AG04449 (cell line): ENCODE measurements at regions not wholly inside any gene's neighbourhood (a gene's known extent, or its start where the extent isn't known, plus 50 kb on each side); places are given as distances from the start of the nearest gene placed in this dataset.

Source experiments
- CTCF ChIA-PET: fragments of 350-600 bp; formaldehyde crosslinking; extraction: SDS; loops from one replicate; lab custom pipeline; 2021; ENCODE audit warnings: antibody characterized with exemption; lab: Yijun Ruan, JAX
- POLR2A ChIA-PET: fragments of 400-600, 350-600 bp; formaldehyde crosslinking; extraction: SDS; loops from one replicate; lab custom pipeline; 2020; ENCODE audit warnings: antibody characterized with exemption, inconsistent platforms; lab: Yijun Ruan, JAX
- DNase-seq: peaks from one replicate; pipeline ENCODE4 v3.0.0-alpha.2; 2010; ENCODE audit warnings: low read depth, low spot score
- H3K4me3 ChIP-seq: 2 replicates; pipeline ENCODE4 v1.5.1; 2011; ENCODE audit warnings: low read depth, mild to moderate bottlenecking, control low read depth, low read length
- CTCF ChIP-seq: IDR thresholded peaks from one replicate; pipeline ENCODE4 v1.5.1; 2011; ENCODE audit warnings: mild to moderate bottlenecking, moderate library complexity, low read length, control low read depth, inconsistent platforms; ENCODE audit not compliant: insufficient read depth; ENCODE audit errors: missing control alignments

GRCh38 chr12:115337693-115338543 is 653.9 kb upstream of the TBX3 start:
- no peak for DNase-seq
- no peak for TF ChIP-seq CTCF
- no peak overlapping the region for H3K4me3 ChIP-seq
- CTCF ChIA-PET = interaction anchor here (1.1 to 1.5 kb wide), 2 partner anchors 46 to 675 kb away, joined by 3 to 5 read pairs; no protein-coding TSS in a partner anchor
- POLR2A ChIA-PET = no interaction called here

- DNase-seq = no peak
- TF ChIP-seq CTCF = no peak
- ChIA-PET POLR2A (interaction anchor here (0.7 to 1.0 kb wide), 2 partner anchors 18 to 652 kb away, joined by 3 read pairs; partner anchors contain the start of gene TBX3), CTCF (interaction anchor here (0.7 to 1.1 kb wide), 2 partner anchors 17 to 25 kb away, joined by 3 read pairs; no protein-coding TSS in a partner anchor)
- H3K4me3 ChIP-seq = no peak overlapping the region
These were observed 652.5 kb upstream of the TBX3 start for GRCh38 chr12:115336506-115336905.

GRCh38 chr12:115335594-115335993 is 651.6 kb upstream of the TBX3 start:
- CTCF ChIA-PET = interaction anchor here (0.6 to 1.1 kb wide), 2 partner anchors 24 to 202 kb away, joined by 3 read pairs; no protein-coding TSS in a partner anchor

GRCh38 chr12:115335048-115335447 is 651.1 kb upstream of the TBX3 start:
- POLR2A ChIA-PET = no interaction called here
- CTCF ChIA-PET = interaction anchor here (0.8 kb wide), 1 partner anchor 29 kb away, joined by 3 read pairs; no protein-coding TSS in a partner anchor

More at GRCh38 chr12:115335594-115335993, 651.6 kb upstream of the TBX3 start:
- no peak overlapping the region for H3K4me3 ChIP-seq
- TF ChIP-seq CTCF = no peak
- POLR2A ChIA-PET = interaction anchor here (0.7 to 1.0 kb wide), 2 partner anchors 19 to 651 kb away, joined by 3 read pairs; partner anchors contain the start of gene TBX3
- no peak for DNase-seq

GRCh38 chr12:115332945-115333344 is 649.0 kb upstream of the TBX3 start:
- TF ChIP-seq CTCF = no peak
- no peak for DNase-seq
- CTCF ChIA-PET = interaction anchor here (0.7 kb wide), 1 partner anchor 32 kb away, joined by 3 read pairs; no protein-coding TSS in a partner anchor
- H3K4me3 ChIP-seq = no peak overlapping the region
- POLR2A ChIA-PET = no interaction called here

More at GRCh38 chr12:115335048-115335447, 651.1 kb upstream of the TBX3 start:
- no peak overlapping the region for H3K4me3 ChIP-seq
- no peak for DNase-seq
- TF ChIP-seq CTCF = no peak

GRCh38 chr12:115325858-115326257 is 641.9 kb upstream of the TBX3 start:
- TF ChIP-seq CTCF = no peak
- ChIA-PET POLR2A (no interaction called here), CTCF (no interaction called here)
- DNase-seq = no peak
- no peak overlapping the region for H3K4me3 ChIP-seq
